GM12878 (cell line): ENCODE measurements at regions not wholly inside any gene's neighbourhood (a gene's known extent, or its start where the extent isn't known, plus 50 kb on each side); places are given as distances from the start of the nearest gene placed in this dataset.

Source experiments
- ATAC-seq: fragments of 200-7000 bp; cut with Tn5 transposase; 3 replicates; pipeline ENCODE4 v1.9.1; 2020; ENCODE audit warnings: mild to moderate bottlenecking, moderate library complexity
- BruUV-seq: library from RNA; stranded (reverse); fragments of 400-500 nt; replicated peaks from 2 replicates; lab custom pipeline; 2021; lab: Mats Ljungman, UMichigan
- CTCF ChIA-PET: fragments of 300-600 bp; sonication (Branson Sonifier 250); formaldehyde crosslinking; extraction: SDS; loops from one replicate; lab custom pipeline; 2021; ENCODE audit warnings: inconsistent platforms; lab: Yijun Ruan, JAX
- POLR2A ChIA-PET: fragments of 350-600 bp; formaldehyde crosslinking; extraction: SDS; loops from one replicate; lab custom pipeline; 2021; ENCODE audit warnings: inconsistent platforms; lab: Charles Lee
- RAD21 ChIA-PET: fragments of 300-600 bp; sonication (Branson Sonifier 250); formaldehyde crosslinking; loops from one replicate; lab custom pipeline; 2023; ENCODE audit warnings: antibody characterized with exemption; ENCODE audit not compliant: unreplicated experiment; lab: Charles Lee
- SMC1A ChIA-PET: fragments of 300-600 bp; sonication (Branson Sonifier 250); formaldehyde crosslinking; loops from one replicate; lab custom pipeline; 2023; ENCODE audit not compliant: unreplicated experiment, uncharacterized antibody; lab: Charles Lee
- DNase-seq: peaks from one replicate; pipeline ENCODE4 v3.0.0-alpha.2; 2011; ENCODE audit warnings: low read depth, low spot score
- FAIRE-seq: peaks from 3 replicates; lab custom pipeline; 2011; peaks lifted over from hg19 to GRCh38; lab: Jason Lieb, UNC
- H2AFZ ChIP-seq: 2 replicates; pipeline ENCODE4 v1.6.0; 2011; ENCODE audit warnings: low read depth, low read length, control low read depth; ENCODE audit not compliant: control insufficient read depth
- H3K27ac ChIP-seq: 2 replicates; pipeline ENCODE4 v1.5.1; 2011; ENCODE audit warnings: control low read depth; ENCODE audit not compliant: control insufficient read depth, insufficient read depth
- H3K27me3 ChIP-seq, 2 experiments: replicated peaks in 1 of 2; 2 replicates each; pipeline versions ENCODE4 v1.6.0 to v1.6.1; 2011; ENCODE audit warnings: low read length in 1 of 2; ENCODE audit not compliant: control insufficient read depth in 2 of 2, insufficient read depth in 2 of 2
- H3K36me3 ChIP-seq, 2 experiments: 2 replicates each; pipeline ENCODE4 v1.5.1; 2011; ENCODE audit warnings: low read length in 1 of 2; ENCODE audit not compliant: control insufficient read depth in 2 of 2, insufficient read depth in 2 of 2
- H3K4me1 ChIP-seq: 2 replicates; pipeline ENCODE4 v1.6.1; 2011; ENCODE audit warnings: mild to moderate bottlenecking, low read length, moderate library complexity, mixed read lengths; ENCODE audit not compliant: control insufficient read depth, insufficient read depth
- H3K4me2 ChIP-seq: 2 replicates; pipeline ENCODE4 v1.6.0; 2011; ENCODE audit warnings: control low read depth; ENCODE audit not compliant: control insufficient read depth, insufficient read depth
- H3K4me3 ChIP-seq: fragments of 200-600 bp; sonication (generic); 2 replicates; pipeline ENCODE4 v1.5.1; 2016
- H3K79me2 ChIP-seq: 2 replicates; pipeline ENCODE4 v1.6.0; 2011; ENCODE audit warnings: low read length; ENCODE audit not compliant: control insufficient read depth, insufficient read depth
- H3K9ac ChIP-seq: 2 replicates; pipeline ENCODE4 v1.8.0; 2011; ENCODE audit warnings: low read length, control low read depth, mixed read lengths; ENCODE audit not compliant: control insufficient read depth, insufficient read depth
- H3K9me3 ChIP-seq: replicated peaks from 3 replicates; pipeline ENCODE4 v1.5.1; 2011; ENCODE audit warnings: mild to moderate bottlenecking, low read length; ENCODE audit not compliant: control insufficient read depth, insufficient read depth
- H4K20me1 ChIP-seq: 2 replicates; pipeline ENCODE4 v1.6.0; 2011; ENCODE audit not compliant: control insufficient read depth, insufficient read depth
- E2F8 ChIP-seq: fragments of 450-650 bp; IDR thresholded peaks from 2 replicates; pipeline ENCODE4 v1.6.1; 2018; ENCODE audit warnings: mild to moderate bottlenecking, low read depth, moderate library complexity; ENCODE audit not compliant: partially characterized antibody
- KAT2A ChIP-seq: conservative IDR thresholded peaks from 2 replicates; pipeline ENCODE4 v1.6.1; 2011; ENCODE audit warnings: low read depth, low read length; ENCODE audit not compliant: control insufficient read depth
- NBN ChIP-seq: fragments of 450-650 bp; IDR thresholded peaks from 2 replicates; pipeline ENCODE4 v1.6.1; 2016
- NFXL1 ChIP-seq: fragments of 450-650 bp; IDR thresholded peaks from 2 replicates; pipeline ENCODE4 v1.6.1; 2017; ENCODE audit warnings: antibody characterized with exemption, mild to moderate bottlenecking, borderline replicate concordance
- NFYA ChIP-seq: IDR thresholded peaks from 2 replicates; pipeline ENCODE4 v1.6.1; 2011; ENCODE audit warnings: low read depth, mild to moderate bottlenecking, low read length, improper control_type of control experiment, borderline replicate concordance
- SMC3 ChIP-seq: IDR thresholded peaks from 2 replicates; pipeline ENCODE4 v1.6.1; 2011; ENCODE audit warnings: low read length, improper control_type of control experiment, borderline replicate concordance
- SREBF1 ChIP-seq: IDR thresholded peaks from 2 replicates; pipeline ENCODE4 v1.6.1; 2012; ENCODE audit warnings: mild to moderate bottlenecking, low read length
- SUPT20H ChIP-seq: IDR thresholded peaks from 2 replicates; pipeline ENCODE4 v1.6.1; 2011; ENCODE audit warnings: low read depth, mild to moderate bottlenecking, low read length, moderate library complexity, borderline replicate concordance; ENCODE audit not compliant: control insufficient read depth
- ZBTB33 ChIP-seq: fragments of 450-650 bp; IDR thresholded peaks from 2 replicates; pipeline ENCODE4 v1.6.1; 2017; ENCODE audit warnings: mild to moderate bottlenecking
- ZNF274 ChIP-seq: IDR thresholded peaks from one replicate; pipeline ENCODE4 v1.8.0; 2011; ENCODE audit not compliant: insufficient read length, insufficient read depth
- WGBS: methylation state at CpG from one replicate; pipeline ENCODE4 v1.1.6; 2016; ENCODE audit warnings: low lambda C conversion rate; ENCODE audit not compliant: insufficient replicate concordance, insufficient coverage; ENCODE audit errors: missing lambda C conversion rate; 5-methylcytosine and 5-hydroxymethylcytosine counted together
- in situ Hi-C: fragments of 300-500 bp; cut with MboI; formaldehyde crosslinking; loops from 9 replicates; pipeline ENCODE4 v1.14.3; 2018; ENCODE audit warnings: mixed read lengths
- intact Hi-C: fragments of 100-400 bp; cut with micrococcal nuclease; formaldehyde crosslinking; loops from one replicate; pipeline ENCODE4 v1.14.2; 2022; ENCODE audit not compliant: unreplicated experiment

GRCh38 chr12:107418981-107419380 lies 266.6 kb upstream of the PWP1 start:
- intact Hi-C loops (no loop called here), in situ Hi-C loops (no loop called here)
- no peak for TF ChIP-seq ZBTB33

GRCh38 chr12:107423531-107423930 lies 262.1 kb upstream of the PWP1 start:
- no TSS peak for BruUV-seq
- SMC1A ChIA-PET: no interaction called here
- H3K36me3 ChIP-seq: no peaks in the 10 kb centered on the region
- no peaks in the 10 kb centered on the region for H3K27me3 ChIP-seq
- H3K9ac ChIP-seq: no peak overlapping the region
- H3K9me3 ChIP-seq: no peaks in the 10 kb centered on the region
- intact Hi-C loops (no loop called here), in situ Hi-C loops (no loop called here)
- no peaks in the 10 kb centered on the region for H4K20me1 ChIP-seq
- CTCF ChIA-PET: no interaction called here
- POLR2A ChIA-PET: no interaction called here
- 37% methylated on average over 5 of the region's 5 CpGs for WGBS
- no peak overlapping the region for H3K4me2 ChIP-seq
- H3K4me3 ChIP-seq: no peak overlapping the region
- DNase-seq (no peak), FAIRE-seq (no peak), ATAC-seq (no peak)
- no peaks in the 10 kb centered on the region for H3K79me2 ChIP-seq
- H2AFZ ChIP-seq: no peak overlapping the region
- TF ChIP-seq KAT2A (no peak), SREBF1 (no peak), SMC3 (no peak), NFXL1 (no peak), SUPT20H (no peak), E2F8 (no peak), ZNF274 (no peak), NBN (no peak), NFYA (no peak)
- H3K27ac ChIP-seq: no peak overlapping the region
- RAD21 ChIA-PET: no interaction called here
- H3K4me1 ChIP-seq: no peaks in the 10 kb centered on the region

More at GRCh38 chr12:107418981-107419380, 266.6 kb upstream of the PWP1 start:
- Histone ChIP-seq H3K79me2 (no peaks in the 10 kb centered on the region), H3K36me3 (no peaks in the 10 kb centered on the region), H3K4me1 (no peaks in the 10 kb centered on the region), H3K9me3 (no peaks in the 10 kb centered on the region), H3K27ac (no peak overlapping the region), H4K20me1 (no peaks in the 10 kb centered on the region), H3K4me3 (no peak overlapping the region), H3K4me2 (no peak overlapping the region), H3K27me3 (peaks cover 0 to 4% of the 10 kb centered on the region in 2 experiments; a peak in 2 of 4 replicates), H3K9ac (no peak overlapping the region), H2AFZ (no peak overlapping the region)
- FAIRE-seq: no peak
- CTCF ChIA-PET: no interaction called here
- BruUV-seq: no TSS peak
- no peak for ATAC-seq
- SMC1A ChIA-PET: no interaction called here
- RAD21 ChIA-PET: no interaction called here
- no peak for DNase-seq
- POLR2A ChIA-PET: no interaction called here
